WTC11 (cell line): ENCODE measurements at regions not wholly inside any gene's neighbourhood (a gene's known extent, or its start where the extent isn't known, plus 50 kb on each side); places are given as distances from the start of the nearest gene placed in this dataset.

Experiments used
- ATAC-seq: fragments of 200-7000 bp; cut with Tn5 transposase; 2 replicates; pipeline ENCODE4 v1.10.0; 2021; ENCODE audit warnings: mild to moderate bottlenecking, moderate library complexity
- CTCF ChIA-PET: fragments of 300-600 bp; sonication (Branson Sonifier 250); formaldehyde crosslinking; loops from one replicate; lab custom pipeline; 2021; ENCODE audit warnings: antibody characterized with exemption; lab: Charles Lee
- POLR2A ChIA-PET: fragments of 350-600 bp; sonication (Branson Sonifier 250); formaldehyde crosslinking; loops from one replicate; lab custom pipeline; 2021; ENCODE audit warnings: antibody characterized with exemption; lab: Charles Lee
- DNase-seq: peaks from one replicate; pipeline ENCODE4 v3.0.0; 2021; ENCODE audit warnings: low spot score
- H3K27ac Mint-ChIP-seq: 2 replicates; pipeline ENCODE4 v1.8.0; 2021; ENCODE audit warnings: mixed read lengths
- H3K27me3 Mint-ChIP-seq: 2 replicates; pipeline ENCODE4 v1.8.0; 2021; ENCODE audit warnings: low read depth, mild to moderate bottlenecking, moderate library complexity, mixed read lengths
- H3K36me3 Mint-ChIP-seq: 2 replicates; pipeline ENCODE4 v1.8.0; 2021; ENCODE audit warnings: mixed read lengths
- H3K4me1 Mint-ChIP-seq: 2 replicates; pipeline ENCODE4 v1.8.0; 2022; ENCODE audit warnings: mixed read lengths
- H3K4me3 Mint-ChIP-seq: 2 replicates; pipeline ENCODE4 v1.8.0; 2021; ENCODE audit warnings: mild to moderate bottlenecking, moderate library complexity, mixed read lengths
- H3K9me3 Mint-ChIP-seq: 2 replicates; pipeline ENCODE4 v1.8.0; 2021; ENCODE audit warnings: mixed read lengths
- ATF1 ChIP-seq: sonication (generic); formaldehyde crosslinking; IDR thresholded peaks from 2 replicates; pipeline ENCODE4 v1.8.1; 2023; ENCODE audit warnings: mild to moderate bottlenecking, moderate library complexity, missing genetic modification reagents
- CREM ChIP-seq: sonication (generic); formaldehyde crosslinking; IDR thresholded peaks from 2 replicates; pipeline ENCODE4 v1.8.1; 2022; ENCODE audit warnings: mild to moderate bottlenecking, missing genetic modification reagents, moderate library complexity
- CTCF ChIP-seq: fragments of 200-600 bp; IDR thresholded peaks from 2 replicates; pipeline ENCODE4 v1.8.0; 2022; ENCODE audit warnings: antibody characterized with exemption
- ETV6 ChIP-seq: sonication (generic); formaldehyde crosslinking; IDR thresholded peaks from 2 replicates; pipeline ENCODE4 v1.8.1; 2022; ENCODE audit warnings: mild to moderate bottlenecking, missing genetic modification reagents
- FOXP4 ChIP-seq: sonication (generic); formaldehyde crosslinking; IDR thresholded peaks from 2 replicates; pipeline ENCODE4 v1.8.0; 2022; ENCODE audit warnings: mild to moderate bottlenecking, missing genetic modification reagents
- GRHL2 ChIP-seq: fragments of 250-450 bp; sonication (Bioruptor Pico); IDR thresholded peaks from 2 replicates; pipeline ENCODE4 v1.8.0; 2022; ENCODE audit warnings: mild to moderate bottlenecking, moderate library complexity; ENCODE audit not compliant: insufficient replicate concordance, severe bottlenecking
- NR3C1 ChIP-seq: sonication (generic); formaldehyde crosslinking; conservative IDR thresholded peaks from 2 replicates; pipeline ENCODE4 v1.8.1; 2023; ENCODE audit warnings: low read depth, mild to moderate bottlenecking, missing genetic modification reagents
- OVOL2 ChIP-seq: fragments of 250-450 bp; sonication (Bioruptor Pico); IDR thresholded peaks from 2 replicates; pipeline ENCODE4 v1.9.0; 2021; ENCODE audit warnings: mild to moderate bottlenecking, borderline replicate concordance
- RELA ChIP-seq: sonication (generic); formaldehyde crosslinking; IDR thresholded peaks from 2 replicates; pipeline ENCODE4 v1.8.1; 2022; ENCODE audit warnings: missing genetic modification reagents, mild to moderate bottlenecking, borderline replicate concordance
- SOX15 ChIP-seq: fragments of 250-450 bp; sonication (Bioruptor Pico); IDR thresholded peaks from 2 replicates; pipeline ENCODE4 v1.9.0; 2021; ENCODE audit warnings: mild to moderate bottlenecking
- TP53 ChIP-seq: sonication (generic); formaldehyde crosslinking; IDR thresholded peaks from 2 replicates; pipeline ENCODE4 v1.8.1; 2023; ENCODE audit warnings: mild to moderate bottlenecking, missing genetic modification reagents
- ZBTB21 ChIP-seq: sonication (generic); formaldehyde crosslinking; IDR thresholded peaks from 2 replicates; pipeline ENCODE4 v1.8.1; 2023; ENCODE audit warnings: mild to moderate bottlenecking, missing genetic modification reagents, borderline replicate concordance
- ZNF121 ChIP-seq: sonication (generic); formaldehyde crosslinking; IDR thresholded peaks from 2 replicates; pipeline ENCODE4 v1.8.0; 2023; ENCODE audit warnings: missing genetic modification reagents
- ZNF423 ChIP-seq: fragments of 250-450 bp; sonication (Bioruptor Pico); IDR thresholded peaks from 2 replicates; pipeline ENCODE4 v2.1.2; 2022; ENCODE audit warnings: mild to moderate bottlenecking, moderate library complexity
- TF ChIP-seq, protein P1 (sequence below): sonication (generic); formaldehyde crosslinking; IDR thresholded peaks from 2 replicates; pipeline ENCODE4 v1.8.1; 2023; ENCODE audit warnings: mild to moderate bottlenecking, missing genetic modification reagents, moderate library complexity
- TF ChIP-seq, protein P2 (sequence below): sonication (generic); formaldehyde crosslinking; conservative IDR thresholded peaks from 2 replicates; pipeline ENCODE4 v1.8.1; 2022; ENCODE audit warnings: mild to moderate bottlenecking, missing genetic modification reagents
- TF ChIP-seq, protein P3 (sequence below): sonication (generic); formaldehyde crosslinking; IDR thresholded peaks from 2 replicates; pipeline ENCODE4 v1.8.1; 2022; ENCODE audit warnings: mild to moderate bottlenecking, moderate library complexity, missing genetic modification reagents
- TF ChIP-seq, protein P4 (sequence below): sonication (generic); formaldehyde crosslinking; IDR thresholded peaks from 2 replicates; pipeline ENCODE4 v1.8.0; 2023; ENCODE audit warnings: missing genetic modification reagents, mild to moderate bottlenecking, borderline replicate concordance
- TF ChIP-seq, protein P5 (sequence below): sonication (generic); formaldehyde crosslinking; IDR thresholded peaks from 2 replicates; pipeline ENCODE4 v1.8.1; 2023; ENCODE audit warnings: mild to moderate bottlenecking, moderate library complexity, missing genetic modification reagents

GRCh38 chr6:92289831-92290230 lies 1129.5 kb downstream of the EPHA7 start:
- ChIA-PET POLR2A (no interaction called here), CTCF (no interaction called here)
- Mint-ChIP-seq H3K27me3 (no peaks in the 10 kb centered on the region), H3K27ac (no peak overlapping the region), H3K36me3 (no peaks in the 10 kb centered on the region), H3K4me3 (no peak overlapping the region), H3K4me1 (peaks cover 4% of the 10 kb centered on the region; the same call in 1 of the 2 replicates), H3K9me3 (peaks cover 6% of the 10 kb centered on the region)
- TF ChIP-seq ZBTB21 (CRISPR knock-in tag), result no peak
- TF ChIP-seq, protein P1, sequence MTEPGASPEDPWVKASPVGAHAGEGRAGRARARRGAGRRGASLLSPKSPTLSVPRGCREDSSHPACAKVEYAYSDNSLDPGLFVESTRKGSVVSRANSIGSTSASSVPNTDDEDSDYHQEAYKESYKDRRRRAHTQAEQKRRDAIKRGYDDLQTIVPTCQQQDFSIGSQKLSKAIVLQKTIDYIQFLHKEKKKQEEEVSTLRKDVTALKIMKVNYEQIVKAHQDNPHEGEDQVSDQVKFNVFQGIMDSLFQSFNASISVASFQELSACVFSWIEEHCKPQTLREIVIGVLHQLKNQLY, result no peak
- TF ChIP-seq, protein P2, sequence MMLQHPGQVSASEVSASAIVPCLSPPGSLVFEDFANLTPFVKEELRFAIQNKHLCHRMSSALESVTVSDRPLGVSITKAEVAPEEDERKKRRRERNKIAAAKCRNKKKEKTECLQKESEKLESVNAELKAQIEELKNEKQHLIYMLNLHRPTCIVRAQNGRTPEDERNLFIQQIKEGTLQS (CRISPR knock-in tag), result no peak
- no peak for TF ChIP-seq TP53 (CRISPR knock-in tag)
- TF ChIP-seq ZNF121 (CRISPR knock-in tag), result no peak
- no peak for TF ChIP-seq ATF1
- no peak for TF ChIP-seq RELA (CRISPR knock-in tag)
- no peak for TF ChIP-seq ETV6 (CRISPR knock-in tag)
- no peak for TF ChIP-seq CREM (CRISPR knock-in tag)
- TF ChIP-seq ZNF423, result no peak
- no peak for DNase-seq
- no peak for ATAC-seq

DNA sequence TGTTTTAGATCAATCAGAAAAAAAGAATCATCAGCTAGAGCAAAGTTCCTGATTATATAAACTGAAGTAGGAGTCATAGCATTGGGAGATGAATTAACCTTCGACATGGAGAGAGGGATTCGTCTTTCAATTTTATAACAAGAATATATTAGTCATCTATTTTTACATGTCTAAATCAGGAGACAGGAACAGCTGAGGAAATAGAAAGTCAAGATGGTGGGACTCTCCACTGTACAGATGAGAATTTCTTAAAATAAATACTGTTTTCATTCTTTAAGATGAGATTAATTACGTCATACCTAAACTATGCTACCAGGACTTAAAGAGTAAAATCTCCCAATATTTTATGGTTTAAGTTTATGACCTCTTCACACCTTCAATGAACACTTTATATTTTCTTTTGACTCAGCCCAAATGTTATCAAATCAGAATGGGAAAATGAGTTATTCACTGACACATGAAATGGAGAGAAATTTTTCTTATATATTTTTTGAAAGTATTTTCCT lies 1137.7 kb downstream of the EPHA7 start:
- ATAC-seq, result no peak
- no peak for TF ChIP-seq OVOL2 (CRISPR knock-in tag)
- TF ChIP-seq GRHL2 (CRISPR knock-in tag), result no peak
- TF ChIP-seq FOXP4 (CRISPR knock-in tag), result no peak
- TF ChIP-seq, protein P3, sequence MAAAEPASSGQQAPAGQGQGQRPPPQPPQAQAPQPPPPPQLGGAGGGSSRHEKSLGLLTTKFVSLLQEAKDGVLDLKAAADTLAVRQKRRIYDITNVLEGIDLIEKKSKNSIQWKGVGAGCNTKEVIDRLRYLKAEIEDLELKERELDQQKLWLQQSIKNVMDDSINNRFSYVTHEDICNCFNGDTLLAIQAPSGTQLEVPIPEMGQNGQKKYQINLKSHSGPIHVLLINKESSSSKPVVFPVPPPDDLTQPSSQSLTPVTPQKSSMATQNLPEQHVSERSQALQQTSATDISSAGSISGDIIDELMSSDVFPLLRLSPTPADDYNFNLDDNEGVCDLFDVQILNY (CRISPR knock-in tag), result no peak
- TF ChIP-seq, protein P4, sequence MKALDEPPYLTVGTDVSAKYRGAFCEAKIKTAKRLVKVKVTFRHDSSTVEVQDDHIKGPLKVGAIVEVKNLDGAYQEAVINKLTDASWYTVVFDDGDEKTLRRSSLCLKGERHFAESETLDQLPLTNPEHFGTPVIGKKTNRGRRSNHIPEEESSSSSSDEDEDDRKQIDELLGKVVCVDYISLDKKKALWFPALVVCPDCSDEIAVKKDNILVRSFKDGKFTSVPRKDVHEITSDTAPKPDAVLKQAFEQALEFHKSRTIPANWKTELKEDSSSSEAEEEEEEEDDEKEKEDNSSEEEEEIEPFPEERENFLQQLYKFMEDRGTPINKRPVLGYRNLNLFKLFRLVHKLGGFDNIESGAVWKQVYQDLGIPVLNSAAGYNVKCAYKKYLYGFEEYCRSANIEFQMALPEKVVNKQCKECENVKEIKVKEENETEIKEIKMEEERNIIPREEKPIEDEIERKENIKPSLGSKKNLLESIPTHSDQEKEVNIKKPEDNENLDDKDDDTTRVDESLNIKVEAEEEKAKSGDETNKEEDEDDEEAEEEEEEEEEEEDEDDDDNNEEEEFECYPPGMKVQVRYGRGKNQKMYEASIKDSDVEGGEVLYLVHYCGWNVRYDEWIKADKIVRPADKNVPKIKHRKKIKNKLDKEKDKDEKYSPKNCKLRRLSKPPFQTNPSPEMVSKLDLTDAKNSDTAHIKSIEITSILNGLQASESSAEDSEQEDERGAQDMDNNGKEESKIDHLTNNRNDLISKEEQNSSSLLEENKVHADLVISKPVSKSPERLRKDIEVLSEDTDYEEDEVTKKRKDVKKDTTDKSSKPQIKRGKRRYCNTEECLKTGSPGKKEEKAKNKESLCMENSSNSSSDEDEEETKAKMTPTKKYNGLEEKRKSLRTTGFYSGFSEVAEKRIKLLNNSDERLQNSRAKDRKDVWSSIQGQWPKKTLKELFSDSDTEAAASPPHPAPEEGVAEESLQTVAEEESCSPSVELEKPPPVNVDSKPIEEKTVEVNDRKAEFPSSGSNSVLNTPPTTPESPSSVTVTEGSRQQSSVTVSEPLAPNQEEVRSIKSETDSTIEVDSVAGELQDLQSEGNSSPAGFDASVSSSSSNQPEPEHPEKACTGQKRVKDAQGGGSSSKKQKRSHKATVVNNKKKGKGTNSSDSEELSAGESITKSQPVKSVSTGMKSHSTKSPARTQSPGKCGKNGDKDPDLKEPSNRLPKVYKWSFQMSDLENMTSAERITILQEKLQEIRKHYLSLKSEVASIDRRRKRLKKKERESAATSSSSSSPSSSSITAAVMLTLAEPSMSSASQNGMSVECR, result no peak
- no peak for TF ChIP-seq NR3C1
- TF ChIP-seq, protein P5, sequence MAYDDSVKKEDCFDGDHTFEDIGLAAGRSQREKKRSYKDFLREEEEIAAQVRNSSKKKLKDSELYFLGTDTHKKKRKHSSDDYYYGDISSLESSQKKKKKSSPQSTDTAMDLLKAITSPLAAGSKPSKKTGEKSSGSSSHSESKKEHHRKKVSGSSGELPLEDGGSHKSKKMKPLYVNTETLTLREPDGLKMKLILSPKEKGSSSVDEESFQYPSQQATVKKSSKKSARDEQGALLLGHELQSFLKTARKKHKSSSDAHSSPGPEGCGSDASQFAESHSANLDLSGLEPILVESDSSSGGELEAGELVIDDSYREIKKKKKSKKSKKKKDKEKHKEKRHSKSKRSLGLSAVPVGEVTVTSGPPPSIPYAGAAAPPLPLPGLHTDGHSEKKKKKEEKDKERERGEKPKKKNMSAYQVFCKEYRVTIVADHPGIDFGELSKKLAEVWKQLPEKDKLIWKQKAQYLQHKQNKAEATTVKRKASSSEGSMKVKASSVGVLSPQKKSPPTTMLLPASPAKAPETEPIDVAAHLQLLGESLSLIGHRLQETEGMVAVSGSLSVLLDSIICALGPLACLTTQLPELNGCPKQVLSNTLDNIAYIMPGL (CRISPR knock-in tag), result no peak
- TF ChIP-seq RELA (CRISPR knock-in tag), result no peak
- TF ChIP-seq TP53 (CRISPR knock-in tag), result no peak
- no peak for TF ChIP-seq SOX15 (CRISPR knock-in tag)
- TF ChIP-seq CTCF, result no peak
- TF ChIP-seq, all 79 proteins: peak for 0
- CTCF ChIA-PET, result no interaction called here
- Mint-ChIP-seq H3K9me3 (no peaks in the 10 kb centered on the region), H3K4me3 (no peak overlapping the region), H3K4me1 (peaks cover 10% of the 10 kb centered on the region), H3K36me3 (no peaks in the 10 kb centered on the region), H3K27me3 (no peaks in the 10 kb centered on the region), H3K27ac (peak overlapping the region; percentile 64)
- POLR2A ChIA-PET, result no interaction called here
- DNase-seq, result no peak
